HG03571 (cell line): ENCODE measurements at regions not wholly inside any gene's neighbourhood (a gene's known extent, or its start where the extent isn't known, plus 50 kb on each side); places are given as distances from the start of the nearest gene placed in this dataset.

Source experiments
- ATAC-seq: cut with Tn5 transposase; IDR thresholded peaks from one replicate; pipeline ENCODE4 v1.9.1; 2021; ENCODE audit not compliant: unreplicated experiment

GRCh38 chr16:64422259-64422658 is 699.6 kb downstream of the CDH11 start:
- no peak for ATAC-seq

GRCh38 chr16:64421515-64421914 is 700.3 kb downstream of the CDH11 start:
- no peak for ATAC-seq

GRCh38 chr16:64419832-64420231 is 702.0 kb downstream of the CDH11 start:
- ATAC-seq, result no peak

GRCh38 chr16:64417711-64418227 is 704.1 kb downstream of the CDH11 start:
- ATAC-seq, result no peak

GRCh38 chr16:64416216-64417005 is 705.5 kb downstream of the CDH11 start:
- no peak for ATAC-seq

- ATAC-seq, result no peak
Measured at GRCh38 chr16:64412578-64413280, 709.1 kb downstream of the CDH11 start.

GRCh38 chr16:64410306-64410705 is 711.6 kb downstream of the CDH11 start:
- ATAC-seq, result no peak

GRCh38 chr16:64409783-64410210 is 712.1 kb downstream of the CDH11 start:
- ATAC-seq, result no peak

GRCh38 chr16:64408699-64409098 is 713.2 kb downstream of the CDH11 start:
- no peak for ATAC-seq

GRCh38 chr16:64406770-64407181 is 715.1 kb downstream of the CDH11 start:
- no peak for ATAC-seq

- no peak for ATAC-seq
Measured at GRCh38 chr16:64403352-64403751, 718.5 kb downstream of the CDH11 start.

- ATAC-seq, result no peak
Measured at GRCh38 chr16:64398793-64399192, 723.1 kb downstream of the CDH11 start.

GRCh38 chr16:64397945-64398508 is 723.8 kb downstream of the CDH11 start:
- ATAC-seq, result no peak

GRCh38 chr16:64397042-64397441 is 724.8 kb downstream of the CDH11 start:
- no peak for ATAC-seq

- ATAC-seq, result no peak
Measured at GRCh38 chr16:64394061-64394460, 727.8 kb downstream of the CDH11 start.

- ATAC-seq, result no peak
Measured at GRCh38 chr16:64392456-64392855, 729.4 kb downstream of the CDH11 start.

GRCh38 chr16:64391063-64391600 is 730.7 kb downstream of the CDH11 start:
- ATAC-seq, result no peak

GRCh38 chr16:64390102-64390501 is 731.8 kb downstream of the CDH11 start:
- ATAC-seq, result no peak

GRCh38 chr16:64384636-64385035 is 737.2 kb downstream of the CDH11 start:
- ATAC-seq, result no peak

GRCh38 chr16:64381979-64382378 is 739.9 kb downstream of the CDH11 start:
- ATAC-seq, result no peak

- no peak for ATAC-seq
Measured at GRCh38 chr16:64380751-64381150, 741.1 kb downstream of the CDH11 start.
